ENCODE measurements at regions not wholly inside any gene's neighbourhood (a gene's known extent, or its start where the extent isn't known, plus 50 kb on each side); places are given as distances from the start of the nearest gene placed in this dataset.

GRCh38 chr1:239678181-239678580 lies 291.8 kb downstream of the CHRM3 start:
- DNase-seq (ENCODE audit: low read depth) = no peak
- TF ChIP-seq, protein P1, sequence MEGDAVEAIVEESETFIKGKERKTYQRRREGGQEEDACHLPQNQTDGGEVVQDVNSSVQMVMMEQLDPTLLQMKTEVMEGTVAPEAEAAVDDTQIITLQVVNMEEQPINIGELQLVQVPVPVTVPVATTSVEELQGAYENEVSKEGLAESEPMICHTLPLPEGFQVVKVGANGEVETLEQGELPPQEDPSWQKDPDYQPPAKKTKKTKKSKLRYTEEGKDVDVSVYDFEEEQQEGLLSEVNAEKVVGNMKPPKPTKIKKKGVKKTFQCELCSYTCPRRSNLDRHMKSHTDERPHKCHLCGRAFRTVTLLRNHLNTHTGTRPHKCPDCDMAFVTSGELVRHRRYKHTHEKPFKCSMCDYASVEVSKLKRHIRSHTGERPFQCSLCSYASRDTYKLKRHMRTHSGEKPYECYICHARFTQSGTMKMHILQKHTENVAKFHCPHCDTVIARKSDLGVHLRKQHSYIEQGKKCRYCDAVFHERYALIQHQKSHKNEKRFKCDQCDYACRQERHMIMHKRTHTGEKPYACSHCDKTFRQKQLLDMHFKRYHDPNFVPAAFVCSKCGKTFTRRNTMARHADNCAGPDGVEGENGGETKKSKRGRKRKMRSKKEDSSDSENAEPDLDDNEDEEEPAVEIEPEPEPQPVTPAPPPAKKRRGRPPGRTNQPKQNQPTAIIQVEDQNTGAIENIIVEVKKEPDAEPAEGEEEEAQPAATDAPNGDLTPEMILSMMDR (conservative IDR thresholded peaks at IDR 0.05; ENCODE audit: low read length) = no peak

GRCh38 chr1:239682046-239682445 lies 295.7 kb downstream of the CHRM3 start:
- no peak overlapping the region for H3K4me3 ChIP-seq (ENCODE audit: low read length)
- no peak for DNase-seq (ENCODE audit: low read depth)
- TF ChIP-seq, protein P1 (conservative IDR thresholded peaks at IDR 0.05; ENCODE audit: low read length) = no peak

More at GRCh38 chr1:239678181-239678580, 291.8 kb downstream of the CHRM3 start:
- no peak overlapping the region for H3K4me3 ChIP-seq (ENCODE audit: low read length)

DNA sequence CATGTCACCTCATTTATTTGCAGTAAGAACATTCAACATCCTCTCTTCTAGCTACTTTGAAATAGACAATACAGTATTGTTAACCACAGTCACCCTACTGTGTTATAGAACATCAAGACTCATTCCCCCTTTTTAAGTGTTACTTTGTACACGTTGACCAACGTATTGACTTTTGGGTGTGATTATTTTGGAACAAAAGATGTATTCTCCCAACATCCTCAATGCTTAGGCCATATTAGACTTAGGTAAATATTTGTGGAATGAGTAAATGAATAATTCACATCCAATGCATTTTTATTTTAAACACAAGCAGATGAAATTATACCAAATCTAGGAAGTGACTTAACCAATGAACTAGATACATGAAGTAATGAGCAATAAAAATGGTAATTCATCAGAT lies 296.6 kb downstream of the CHRM3 start:
- DNase-seq (ENCODE audit: low read depth) = no peak
- TF ChIP-seq, protein P1 (conservative IDR thresholded peaks at IDR 0.05; ENCODE audit: low read length) = no peak
- H3K4me3 ChIP-seq (ENCODE audit: low read length) = no peak overlapping the region

DNA sequence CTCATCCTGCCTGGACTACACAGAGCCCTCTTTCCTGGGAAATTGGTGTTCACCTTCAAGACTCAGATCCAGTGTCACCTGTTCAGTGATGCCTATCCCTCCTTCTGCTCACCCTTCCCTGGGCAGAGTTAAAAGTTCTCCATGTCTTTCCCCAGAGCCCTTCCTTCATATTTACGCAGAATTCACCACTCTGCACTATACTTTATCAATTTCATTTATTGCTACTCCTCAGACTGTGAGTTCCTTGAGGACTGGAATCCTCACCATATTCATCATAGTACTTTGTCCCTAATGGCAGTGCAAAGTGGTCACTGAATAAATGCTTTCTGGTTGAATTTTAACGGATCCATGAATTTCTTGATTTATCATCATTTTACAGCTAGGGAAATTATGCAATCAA lies 300.0 kb downstream of the CHRM3 start:
- H3K4me3 ChIP-seq (ENCODE audit: low read length) = no peak overlapping the region
- DNase-seq (ENCODE audit: low read depth) = no peak
- TF ChIP-seq, protein P1 (conservative IDR thresholded peaks at IDR 0.05; ENCODE audit: low read length) = no peak

- no peak for DNase-seq (ENCODE audit: low read depth)
- TF ChIP-seq, protein P1 (conservative IDR thresholded peaks at IDR 0.05; ENCODE audit: low read length) = no peak
- H3K4me3 ChIP-seq (ENCODE audit: low read length) = no peak overlapping the region
These were observed 309.9 kb downstream of the CHRM3 start for GRCh38 chr1:239696317-239696716.

- no peak for DNase-seq (ENCODE audit: low read depth)
- TF ChIP-seq, protein P1 (conservative IDR thresholded peaks at IDR 0.05; ENCODE audit: low read length) = no peak
- no peak overlapping the region for H3K4me3 ChIP-seq (ENCODE audit: low read length)
These were observed 314.3 kb downstream of the CHRM3 start for GRCh38 chr1:239700667-239701066.

DNA sequence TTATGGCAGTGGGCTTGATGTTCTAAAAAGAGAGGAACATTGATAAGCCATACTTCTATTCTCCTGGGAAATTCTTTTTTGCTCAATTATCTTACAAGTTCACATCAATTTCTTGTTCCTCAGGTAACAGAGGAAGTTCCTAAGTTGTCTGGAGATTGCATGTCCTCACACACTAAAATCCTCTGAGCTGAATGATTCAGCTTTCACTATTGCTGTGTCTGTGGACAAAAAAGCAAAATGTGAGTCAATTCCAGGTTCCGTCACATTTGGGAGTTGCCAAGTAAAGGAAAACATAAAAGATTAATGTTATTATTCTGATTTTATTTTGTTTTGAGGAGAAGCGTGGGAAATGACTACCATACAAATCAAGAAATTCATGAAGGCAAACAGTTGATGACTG lies 316.7 kb downstream of the CHRM3 start:
- no peak overlapping the region for H3K4me3 ChIP-seq (ENCODE audit: low read length)
- TF ChIP-seq, protein P1 (conservative IDR thresholded peaks at IDR 0.05; ENCODE audit: low read length) = no peak
- DNase-seq (ENCODE audit: low read depth) = no peak

Data from AG10803 (cell line).